Nephron progenitor cell (in vitro differentiated cells): ENCODE measurements at regions not wholly inside any gene's neighbourhood (a gene's known extent, or its start where the extent isn't known, plus 50 kb on each side); places are given as distances from the start of the nearest gene placed in this dataset.

Experiments
- DNase-seq: peaks from one replicate; pipeline ENCODE4 v3.0.0; 2021
- H3K27ac Mint-ChIP-seq: 2 replicates; pipeline ENCODE4 v1.8.0; 2021; ENCODE audit warnings: mild to moderate bottlenecking, moderate library complexity, mixed read lengths
- H3K27me3 Mint-ChIP-seq: 2 replicates; pipeline ENCODE4 v1.8.0; 2021; ENCODE audit warnings: mild to moderate bottlenecking, low read depth, mixed read lengths; ENCODE audit not compliant: poor library complexity
- H3K36me3 Mint-ChIP-seq: 2 replicates; pipeline ENCODE4 v1.8.0; 2021; ENCODE audit warnings: low read depth, mixed read lengths
- H3K4me1 Mint-ChIP-seq: 2 replicates; pipeline ENCODE4 v1.8.0; 2021; ENCODE audit warnings: mixed read lengths
- H3K4me3 Mint-ChIP-seq: 2 replicates; pipeline ENCODE4 v1.8.0; 2021; ENCODE audit warnings: mild to moderate bottlenecking, moderate library complexity, mixed read lengths
- H3K9me3 Mint-ChIP-seq: 2 replicates; pipeline ENCODE4 v1.8.0; 2021; ENCODE audit warnings: mild to moderate bottlenecking, moderate library complexity, mixed read lengths
- TF ChIP-seq, protein P1 (sequence below): fragments of 200-600 bp; sonication (generic); IDR thresholded peaks from 2 replicates; pipeline ENCODE4 v1.5.0; 2021; ENCODE audit warnings: antibody characterized with exemption

DNA sequence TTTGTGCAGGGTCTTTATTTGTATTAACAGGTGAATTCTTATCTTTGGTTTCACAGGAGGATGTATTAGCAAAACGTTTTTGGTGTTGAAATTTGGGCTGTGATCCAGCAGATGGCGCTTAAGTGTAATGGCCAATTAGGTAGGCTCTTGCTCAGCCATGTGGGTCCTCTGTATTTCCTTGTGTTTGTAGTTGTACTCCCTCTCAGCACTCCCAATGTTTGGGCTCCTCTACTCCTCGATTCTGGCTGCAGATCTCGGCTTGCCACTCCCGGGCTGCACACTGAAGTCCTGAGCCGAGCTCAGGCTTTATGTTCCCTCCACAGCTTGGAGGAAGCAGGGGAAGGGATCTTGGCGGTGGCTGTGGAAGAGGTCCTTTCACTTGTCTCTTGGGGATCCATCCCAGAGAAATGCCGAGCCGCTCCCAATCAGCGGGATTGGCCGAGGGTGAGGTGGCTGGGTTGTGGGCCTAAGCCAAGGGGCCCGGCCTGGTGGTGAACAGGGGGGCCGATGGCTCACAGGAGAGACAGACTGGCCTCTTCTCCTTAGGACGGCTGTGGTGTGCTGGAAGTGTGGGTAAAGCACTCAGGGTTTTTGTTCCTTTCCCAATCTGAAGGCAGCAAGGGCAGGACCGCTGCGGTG lies 133.7 kb downstream of the AEBP2 start:
- Mint-ChIP-seq H3K9me3 (peaks cover 34% of the 10 kb centered on the region), H3K36me3 (peaks cover 6% of the 10 kb centered on the region), H3K27ac (no peak overlapping the region), H3K27me3 (peaks cover 5% of the 10 kb centered on the region), H3K4me3 (no peak overlapping the region), H3K4me1 (no peaks in the 10 kb centered on the region)
- peak; percentile 23 for DNase-seq
- TF ChIP-seq, protein P1, sequence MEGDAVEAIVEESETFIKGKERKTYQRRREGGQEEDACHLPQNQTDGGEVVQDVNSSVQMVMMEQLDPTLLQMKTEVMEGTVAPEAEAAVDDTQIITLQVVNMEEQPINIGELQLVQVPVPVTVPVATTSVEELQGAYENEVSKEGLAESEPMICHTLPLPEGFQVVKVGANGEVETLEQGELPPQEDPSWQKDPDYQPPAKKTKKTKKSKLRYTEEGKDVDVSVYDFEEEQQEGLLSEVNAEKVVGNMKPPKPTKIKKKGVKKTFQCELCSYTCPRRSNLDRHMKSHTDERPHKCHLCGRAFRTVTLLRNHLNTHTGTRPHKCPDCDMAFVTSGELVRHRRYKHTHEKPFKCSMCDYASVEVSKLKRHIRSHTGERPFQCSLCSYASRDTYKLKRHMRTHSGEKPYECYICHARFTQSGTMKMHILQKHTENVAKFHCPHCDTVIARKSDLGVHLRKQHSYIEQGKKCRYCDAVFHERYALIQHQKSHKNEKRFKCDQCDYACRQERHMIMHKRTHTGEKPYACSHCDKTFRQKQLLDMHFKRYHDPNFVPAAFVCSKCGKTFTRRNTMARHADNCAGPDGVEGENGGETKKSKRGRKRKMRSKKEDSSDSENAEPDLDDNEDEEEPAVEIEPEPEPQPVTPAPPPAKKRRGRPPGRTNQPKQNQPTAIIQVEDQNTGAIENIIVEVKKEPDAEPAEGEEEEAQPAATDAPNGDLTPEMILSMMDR, result peak; percentile 46

DNA sequence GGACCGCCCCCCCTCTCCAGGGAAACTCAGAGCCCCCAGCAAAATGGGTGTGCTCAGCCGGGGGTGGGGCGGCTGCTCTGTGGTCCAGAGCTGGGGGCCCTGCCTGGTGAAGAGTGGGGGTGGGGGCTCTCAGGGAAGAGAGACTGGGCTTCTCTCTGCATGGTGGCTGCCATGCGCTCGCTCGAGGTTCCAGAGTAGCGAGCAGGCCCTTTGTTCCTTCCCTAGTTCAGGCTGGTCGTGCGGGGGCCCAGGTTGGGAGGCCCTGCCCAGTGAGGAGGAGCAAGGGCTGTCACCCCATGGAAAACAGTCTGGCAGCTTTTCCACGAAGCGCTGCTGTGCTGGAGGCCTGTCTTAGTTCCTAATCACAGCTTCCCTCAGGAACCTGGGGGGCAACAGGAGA lies 134.6 kb downstream of the AEBP2 start:
- no peaks in the 10 kb centered on the region for H3K4me1 Mint-ChIP-seq
- H3K36me3 Mint-ChIP-seq, result peaks cover 6% of the 10 kb centered on the region
- TF ChIP-seq, protein P1, result no peak
- DNase-seq, result no peak
- no peak overlapping the region for H3K4me3 Mint-ChIP-seq
- no peak overlapping the region for H3K27ac Mint-ChIP-seq
- H3K27me3 Mint-ChIP-seq, result peaks cover 5% of the 10 kb centered on the region
- peaks cover 29% of the 10 kb centered on the region for H3K9me3 Mint-ChIP-seq

DNA sequence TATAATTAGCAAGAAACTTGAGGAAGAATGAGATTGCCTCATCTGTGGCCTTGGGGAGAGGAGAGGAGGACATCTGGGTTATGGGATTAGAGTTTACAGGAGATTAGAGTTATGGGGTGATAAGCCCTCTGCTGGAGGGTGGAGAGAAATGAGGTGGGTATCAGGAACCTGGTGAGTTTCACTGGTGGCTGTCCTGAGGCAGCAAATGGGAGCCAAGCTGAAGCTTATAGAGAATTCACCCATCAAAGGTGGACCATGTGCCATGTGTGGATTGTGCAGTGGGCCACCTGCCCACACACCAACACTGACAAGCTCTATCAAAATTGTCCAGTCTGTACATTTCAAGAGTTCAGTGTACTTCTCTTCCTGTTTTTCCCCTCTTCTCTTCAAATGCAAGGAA lies 135.3 kb downstream of the AEBP2 start:
- Mint-ChIP-seq H3K4me3 (no peak overlapping the region), H3K27me3 (peaks cover 5% of the 10 kb centered on the region), H3K4me1 (no peaks in the 10 kb centered on the region), H3K9me3 (peaks cover 24% of the 10 kb centered on the region), H3K27ac (no peak overlapping the region), H3K36me3 (peaks cover 6% of the 10 kb centered on the region)
- TF ChIP-seq, protein P1, result no peak
- DNase-seq, result no peak

DNA sequence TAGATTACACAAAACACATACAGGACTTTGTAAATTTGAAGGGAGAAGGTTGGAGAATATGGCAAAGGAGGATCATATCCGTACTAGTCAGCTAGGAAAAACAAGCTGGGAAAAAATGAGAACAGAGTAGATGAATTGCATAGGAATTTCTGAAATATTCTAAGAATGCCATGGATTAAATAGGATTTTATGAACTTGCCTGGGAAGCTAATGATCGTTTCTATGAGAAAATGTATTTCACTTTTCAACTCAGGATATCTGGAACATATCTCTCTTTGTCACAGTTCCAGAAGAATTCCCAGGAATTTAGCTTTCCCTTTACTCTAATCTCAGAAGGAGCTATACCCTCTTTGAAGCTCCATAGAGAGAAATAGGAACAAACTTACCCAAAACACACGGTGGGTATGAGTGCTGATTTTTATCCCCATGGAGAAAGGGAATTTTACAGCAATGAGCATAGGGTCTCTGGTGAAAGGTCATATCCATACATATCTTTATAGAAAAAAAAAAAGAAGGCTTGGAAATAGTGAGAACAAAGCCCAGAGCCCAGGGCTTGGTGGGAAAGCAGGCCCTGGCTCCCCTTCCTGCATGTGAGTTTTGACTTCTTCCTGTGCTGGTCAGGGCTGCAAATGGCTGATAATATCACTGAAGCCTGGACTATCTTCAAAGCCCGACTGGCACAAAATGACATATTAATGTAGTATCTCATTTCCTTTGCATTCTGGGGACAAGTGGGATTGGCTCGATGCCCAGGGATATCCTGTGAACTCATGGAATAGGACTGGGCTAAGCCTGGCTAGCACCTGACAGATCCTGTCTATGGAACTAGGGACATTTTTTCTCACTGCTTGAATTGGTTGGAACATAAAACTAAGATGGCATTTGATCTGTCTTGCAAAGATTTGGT lies 136.3 kb downstream of the AEBP2 start:
- TF ChIP-seq, protein P1, result no peak
- peaks cover 6% of the 10 kb centered on the region for H3K36me3 Mint-ChIP-seq
- no peaks in the 10 kb centered on the region for H3K4me1 Mint-ChIP-seq
- DNase-seq, result no peak
- no peak overlapping the region for H3K27ac Mint-ChIP-seq
- no peak overlapping the region for H3K4me3 Mint-ChIP-seq
- H3K9me3 Mint-ChIP-seq, result peaks cover 21% of the 10 kb centered on the region
- H3K27me3 Mint-ChIP-seq, result peaks cover 2% of the 10 kb centered on the region

DNA sequence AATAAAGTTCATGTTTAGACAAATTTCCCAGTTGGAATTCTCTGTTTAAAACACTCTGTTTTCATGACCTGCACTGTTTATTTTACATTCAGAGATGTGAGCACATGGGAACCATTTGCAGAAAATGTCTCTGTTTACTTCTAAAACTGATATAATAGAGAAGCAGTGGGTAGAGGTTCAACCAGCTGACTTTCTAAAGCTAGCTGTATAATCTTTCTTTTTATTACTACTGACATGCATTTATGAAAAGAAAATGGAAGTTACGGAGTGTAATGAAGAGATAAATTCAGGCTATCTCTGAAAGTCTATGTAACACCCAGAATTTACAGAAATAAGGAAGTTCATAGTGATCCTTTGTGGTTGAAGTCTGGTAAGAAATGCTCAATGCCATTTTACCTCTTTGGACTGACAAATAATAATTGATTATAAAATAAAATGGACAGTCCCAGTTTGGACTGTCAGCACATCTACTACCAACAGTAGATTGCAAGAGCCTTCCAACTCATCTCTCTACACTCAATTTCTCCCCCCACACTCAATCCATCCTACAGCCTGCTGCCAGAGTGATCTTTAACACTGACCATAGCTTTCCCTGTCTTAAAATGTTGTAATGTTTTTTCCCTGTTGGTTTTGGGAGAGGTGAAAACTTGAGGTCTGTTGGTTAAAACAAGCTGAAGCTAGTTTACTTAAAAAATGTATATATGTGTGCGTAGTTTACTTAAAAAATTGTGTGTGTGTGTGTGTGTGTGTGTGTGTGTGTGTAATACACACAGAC lies 137.4 kb downstream of the AEBP2 start:
- Mint-ChIP-seq H3K9me3 (peaks cover 23% of the 10 kb centered on the region), H3K36me3 (peaks cover 6% of the 10 kb centered on the region), H3K4me1 (no peaks in the 10 kb centered on the region), H3K27ac (no peak overlapping the region), H3K27me3 (peaks cover 3% of the 10 kb centered on the region), H3K4me3 (no peak overlapping the region)
- no peak for DNase-seq
- TF ChIP-seq, protein P1, result no peak
